H1 (cell line): ENCODE measurements at regions not wholly inside any gene's neighbourhood (a gene's known extent, or its start where the extent isn't known, plus 50 kb on each side); places are given as distances from the start of the nearest gene placed in this dataset.

Experiments used
- CTCF ChIA-PET: fragments of 300-600 bp; sonication (Branson Sonifier 250); formaldehyde crosslinking; loops from one replicate; lab custom pipeline; 2021; ENCODE audit not compliant: partially characterized antibody; lab: Charles Lee
- POLR2A ChIA-PET: fragments of 300-600 bp; sonication (Branson Sonifier 250); formaldehyde crosslinking; loops from one replicate; lab custom pipeline; 2021; ENCODE audit warnings: inconsistent platforms; ENCODE audit not compliant: partially characterized antibody; lab: Charles Lee
- DNase-seq, 2 experiments: peaks; one replicate each; pipeline versions ENCODE4 v3.0.0 to v3.0.0-alpha.2; 2010 to 2022; ENCODE audit warnings: low spot score in 2 of 2, low read depth in 1 of 2, mixed read lengths in 1 of 2
- FAIRE-seq: peaks from 2 replicates; lab custom pipeline; 2011; peaks lifted over from hg19 to GRCh38; lab: Jason Lieb, UNC
- H2AFZ ChIP-seq: 2 replicates; pipeline ENCODE4 v1.8.1; 2012; ENCODE audit warnings: low read length, inconsistent platforms
- H2AK5ac ChIP-seq: 2 replicates; pipeline ENCODE4 v1.6.1; 2013; ENCODE audit warnings: low read depth, low read length
- H2BK120ac ChIP-seq: replicated peaks from 2 replicates; pipeline ENCODE3; 2013; ENCODE audit warnings: low read depth, low read length, inconsistent platforms
- H2BK12ac ChIP-seq: 2 replicates; pipeline ENCODE4 v1.6.1; 2013; ENCODE audit warnings: low read depth, low read length
- H2BK15ac ChIP-seq: 2 replicates; pipeline ENCODE4 v1.6.1; 2013; ENCODE audit warnings: low read length
- H2BK20ac ChIP-seq: 2 replicates; pipeline ENCODE4 v1.6.1; 2013; ENCODE audit warnings: low read length
- H2BK5ac ChIP-seq: 2 replicates; pipeline ENCODE4 v1.6.1; 2013; ENCODE audit warnings: low read depth, low read length
- H3K14ac ChIP-seq: 2 replicates; pipeline ENCODE4 v1.6.1; 2013; ENCODE audit warnings: inconsistent platforms; ENCODE audit not compliant: insufficient read length
- H3K18ac ChIP-seq: 2 replicates; pipeline ENCODE4 v1.6.1; 2013; ENCODE audit warnings: low read length; ENCODE audit errors: extremely low read depth
- H3K23ac ChIP-seq: 2 replicates; pipeline ENCODE4 v1.6.1; 2013; ENCODE audit warnings: inconsistent platforms; ENCODE audit not compliant: insufficient read length
- H3K23me2 ChIP-seq: 2 replicates; pipeline ENCODE4 v1.6.1; 2013; ENCODE audit warnings: low read depth, low read length
- H3K27ac ChIP-seq: 2 replicates; pipeline ENCODE4 v1.6.1; 2011; ENCODE audit warnings: low read depth, low read length, inconsistent platforms
- H3K27me3 ChIP-seq, 4 experiments: replicated peaks in 1 of 4; 1 replicate in 1 of 4; 2 replicates in 3 of 4; pipeline versions ENCODE4 v1.6.1 to v1.8.1; 2011 to 2013; ENCODE audit warnings: low read length in 3 of 4, mild to moderate bottlenecking in 3 of 4, inconsistent platforms in 2 of 4, mixed read lengths in 2 of 4, moderate library complexity in 1 of 4; ENCODE audit not compliant: control insufficient read depth in 3 of 4, insufficient read depth in 3 of 4; ENCODE audit errors: extremely low read depth in 1 of 4
- H3K36me3 ChIP-seq, 4 experiments: 2 replicates each; pipeline versions ENCODE4 v1.6.1 to v1.8.1; 2011 to 2013; ENCODE audit warnings: mild to moderate bottlenecking in 4 of 4, low read length in 3 of 4, moderate library complexity in 2 of 4, control low read depth in 1 of 4, inconsistent platforms in 1 of 4; ENCODE audit not compliant: insufficient read depth in 4 of 4, control insufficient read depth in 2 of 4
- H3K4ac ChIP-seq: replicated peaks from 2 replicates; pipeline ENCODE3; 2013; ENCODE audit warnings: low read length, low read depth, mixed read lengths, inconsistent platforms; ENCODE audit not compliant: insufficient read length
- H3K4me1 ChIP-seq, 4 experiments: replicated peaks in 1 of 4; 1 replicate in 1 of 4; 2 replicates in 3 of 4; pipeline versions ENCODE4 v1.6.1 to v1.8.1; 2011 to 2013; ENCODE audit warnings: low read length in 3 of 4, inconsistent platforms in 2 of 4, mixed read lengths in 1 of 4; ENCODE audit not compliant: insufficient read depth in 4 of 4, control insufficient read depth in 3 of 4
- H3K4me2 ChIP-seq, 2 experiments: 2 replicates each; pipeline versions ENCODE4 v1.6.1 to v1.8.1; 2011 to 2013; ENCODE audit warnings: low read depth in 2 of 2, low read length in 2 of 2, control low read depth in 1 of 2, inconsistent platforms in 1 of 2, mild to moderate bottlenecking in 1 of 2; ENCODE audit not compliant: insufficient read depth in 1 of 2
- H3K4me3 ChIP-seq, 4 experiments: fragments of 200-600, 300-600 bp in 1 of 4; sonication (generic), shearing (Covaris generic), sonication (Bioruptor Twin) in 1 of 4; 2 replicates each; pipeline versions ENCODE4 v1.5.1 to v1.8.1; 2011 to 2016; ENCODE audit warnings: low read length in 4 of 4, low read depth in 3 of 4, control low read depth in 2 of 4, inconsistent platforms in 2 of 4, mild to moderate bottlenecking in 2 of 4, mixed read lengths in 1 of 4, moderate library complexity in 1 of 4; ENCODE audit not compliant: insufficient read depth in 2 of 4; ENCODE audit errors: extremely low read depth in 1 of 4
- H3K56ac ChIP-seq: replicated peaks from 2 replicates; pipeline ENCODE3; 2013; ENCODE audit warnings: low read depth, mild to moderate bottlenecking, mixed read lengths, low read length, inconsistent platforms; ENCODE audit not compliant: insufficient read length
- H3K79me1 ChIP-seq: 2 replicates; pipeline ENCODE4 v1.6.1; 2013; ENCODE audit warnings: low read depth, low read length, control low read depth
- H3K79me2 ChIP-seq, 2 experiments: 2 replicates each; pipeline versions ENCODE4 v1.6.1 to v1.8.1; 2012 to 2013; ENCODE audit warnings: low read length in 2 of 2, mild to moderate bottlenecking in 2 of 2, inconsistent platforms in 1 of 2; ENCODE audit not compliant: insufficient read depth in 2 of 2, control insufficient read depth in 1 of 2
- H3K9ac ChIP-seq, 4 experiments: replicated peaks in 1 of 4; 1 replicate in 1 of 4; 2 replicates in 3 of 4; pipeline versions ENCODE4 v1.6.1 to v1.8.1; 2011 to 2013; ENCODE audit warnings: low read depth in 3 of 4, low read length in 3 of 4, control low read depth in 2 of 4, mild to moderate bottlenecking in 2 of 4, moderate library complexity in 2 of 4, inconsistent platforms in 1 of 4; ENCODE audit errors: extremely low read depth in 1 of 4
- H3K9me3 ChIP-seq, 2 experiments: 2 replicates each; pipeline versions ENCODE4 v1.6.1 to v1.8.1; 2012 to 2013; ENCODE audit warnings: mild to moderate bottlenecking in 2 of 2, moderate library complexity in 2 of 2, control low read depth in 1 of 2, inconsistent platforms in 1 of 2, low read depth in 1 of 2, low read length in 1 of 2, mixed read lengths in 1 of 2; ENCODE audit not compliant: insufficient read depth in 2 of 2
- H4K20me1 ChIP-seq, 2 experiments: replicated peaks in 1 of 2; 2 replicates each; pipeline versions ENCODE3 to v1.8.1; 2011 to 2013; ENCODE audit warnings: inconsistent platforms in 2 of 2, low read length in 2 of 2, mild to moderate bottlenecking in 1 of 2; ENCODE audit not compliant: insufficient read depth in 2 of 2, control insufficient read depth in 1 of 2
- H4K5ac ChIP-seq: 2 replicates; pipeline ENCODE4 v1.6.1; 2013; ENCODE audit warnings: low read length, low read depth, mixed read lengths, inconsistent platforms; ENCODE audit not compliant: insufficient read length
- H4K8ac ChIP-seq: 2 replicates; pipeline ENCODE4 v1.8.0; 2013; ENCODE audit warnings: mild to moderate bottlenecking, moderate library complexity, low read length, inconsistent platforms; ENCODE audit not compliant: insufficient read depth; ENCODE audit errors: extremely low read depth
- H4K91ac ChIP-seq: replicated peaks from 2 replicates; pipeline ENCODE3; 2013; ENCODE audit warnings: low read length, mixed read lengths, inconsistent platforms; ENCODE audit not compliant: insufficient read length
- CHD1 ChIP-seq: IDR thresholded peaks from 2 replicates; pipeline ENCODE4 v1.6.1; 2012; ENCODE audit warnings: low read depth, low read length, improper control_type of control experiment
- EP300 ChIP-seq, 2 experiments: IDR thresholded peaks; 1 replicate in 1 of 2; 2 replicates in 1 of 2; pipeline ENCODE4 v1.6.1; 2011 to 2012; ENCODE audit warnings: low read depth in 2 of 2, low read length in 2 of 2, mild to moderate bottlenecking in 2 of 2, borderline replicate concordance in 1 of 2, inconsistent platforms in 1 of 2, moderate library complexity in 1 of 2
- HDAC6 ChIP-seq: IDR thresholded peaks from one replicate; pipeline ENCODE4 v1.7.1; 2012; ENCODE audit warnings: low read depth, mild to moderate bottlenecking, inconsistent platforms, low read length, moderate library complexity
- RXRA ChIP-seq: IDR thresholded peaks from 2 replicates; pipeline ENCODE4 v1.6.1; 2011; ENCODE audit warnings: low read depth, mild to moderate bottlenecking, low read length, moderate library complexity; ENCODE audit not compliant: insufficient read depth

- Histone ChIP-seq H3K14ac (no peak overlapping the region), H3K79me2 (no peaks in the 10 kb centered on the region), H4K5ac (no peak overlapping the region), H3K27ac (no peak overlapping the region), H3K23me2 (no peaks in the 10 kb centered on the region; the same call in 1 of the 2 replicates), H3K9me3 (no peaks in the 10 kb centered on the region), H3K23ac (no peak overlapping the region), H2BK15ac (no peak overlapping the region), H2AFZ (no peak overlapping the region), H2BK120ac (no peak overlapping the region), H3K4me3 (no peak overlapping the region), H3K56ac (no peak overlapping the region), H3K4me1 (no peaks in the 10 kb centered on the region), H2AK5ac (no peak overlapping the region), H3K79me1 (no peaks in the 10 kb centered on the region), H3K18ac (no peak overlapping the region), H4K20me1 (no peaks in the 10 kb centered on the region), H4K91ac (no peak overlapping the region), H3K27me3 (no peaks in the 10 kb centered on the region), H3K4me2 (no peak overlapping the region), H2BK12ac (no peak overlapping the region), H2BK20ac (no peak overlapping the region), H4K8ac (no peak overlapping the region), H2BK5ac (no peak overlapping the region), H3K4ac (no peak overlapping the region), H3K36me3 (no peaks in the 10 kb centered on the region), H3K9ac (no peak overlapping the region)
- DNase-seq: no peak
- FAIRE-seq: no peak
- CTCF ChIA-PET: interaction anchor here (1.0 to 1.6 kb wide), 3 partner anchors 10 to 16 kb away, joined by 3 read pairs; no protein-coding TSS in a partner anchor
- TF ChIP-seq EP300 (IDR thresholded peaks at IDR 0.05; ENCODE audit: borderline replicate concordance in 1 of 2, low read depth in 2 of 2, low read length in 2 of 2) (no peak), HDAC6 (no peak), RXRA (no peak), CHD1 (no peak)
- POLR2A ChIA-PET: no interaction called here
Observed at GRCh38 chr21:27787046-27787445, 820.2 kb upstream of the ADAMTS5 start.
